GM12891 (cell line): ENCODE measurements at regions not wholly inside any gene's neighbourhood (a gene's known extent, or its start where the extent isn't known, plus 50 kb on each side); places are given as distances from the start of the nearest gene placed in this dataset.

Source experiments
- POLR2A ChIP-seq: IDR thresholded peaks from 2 replicates; pipeline ENCODE4 v1.6.1; 2011; ENCODE audit warnings: low read depth, low read length, control low read depth
- POLR2AphosphoS5 ChIP-seq: IDR thresholded peaks from 2 replicates; pipeline ENCODE4 v1.6.1; 2011; ENCODE audit warnings: low read depth, low read length, control low read depth
- TAF1 ChIP-seq: IDR thresholded peaks from 2 replicates; pipeline ENCODE4 v1.6.1; 2011; ENCODE audit warnings: low read depth, low read length, control low read depth

DNA sequence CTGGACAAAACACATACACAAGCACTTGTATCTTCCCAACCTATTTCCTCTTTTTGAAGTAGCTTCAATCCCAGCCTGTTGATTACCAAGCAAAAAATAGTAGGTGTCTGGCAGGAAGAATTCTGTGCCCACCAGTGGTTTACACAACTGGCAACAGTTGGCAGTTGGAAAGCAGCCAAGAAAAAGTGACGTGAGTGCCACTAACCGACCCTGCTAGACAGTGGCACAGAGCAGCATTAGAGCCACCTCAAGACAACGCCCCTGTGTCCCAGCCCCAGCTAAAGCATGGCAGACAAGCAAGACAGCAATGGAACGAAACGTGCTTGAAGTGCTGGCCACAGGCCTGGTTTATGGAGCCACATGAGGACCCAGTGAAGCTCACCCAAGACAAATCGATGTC lies 379.6 kb downstream of the FBXO15 start:
- TF ChIP-seq POLR2A (no peak), POLR2AphosphoS5 (no peak), TAF1 (no peak)
